HCT116 (cell line): ENCODE measurements at regions not wholly inside any gene's neighbourhood (a gene's known extent, or its start where the extent isn't known, plus 50 kb on each side); places are given as distances from the start of the nearest gene placed in this dataset.

Experiments used
- EZH2phosphoT487 ChIP-seq: fragments of 200-600 bp; IDR thresholded peaks from 2 replicates; pipeline ENCODE4 v1.6.1; 2018; ENCODE audit warnings: antibody characterized with exemption, borderline replicate concordance
- JUND ChIP-seq: IDR thresholded peaks from 2 replicates; pipeline ENCODE4 v1.6.1; 2012
- POLR2A ChIP-seq: IDR thresholded peaks from 2 replicates; pipeline ENCODE4 v1.7.0; 2011; ENCODE audit warnings: borderline replicate concordance; ENCODE audit not compliant: insufficient read depth, insufficient read length; ENCODE audit errors: extremely low read depth
- POLR2AphosphoS5 ChIP-seq: IDR thresholded peaks from 2 replicates; pipeline ENCODE4 v1.6.1; 2011; ENCODE audit warnings: mild to moderate bottlenecking, low read depth, low read length, moderate library complexity
- TF ChIP-seq, protein P1 (sequence below), 3 experiments: fragments of 200-600 bp in 1 of 3; sonication (generic) in 1 of 3; IDR thresholded peaks in 2 of 3; conservative IDR thresholded peaks in 1 of 3; 2 replicates each; pipeline ENCODE4 v1.5.1; 2012 to 2017; ENCODE audit warnings: low read depth in 2 of 3, low read length in 2 of 3, antibody characterized with exemption in 1 of 3, borderline replicate concordance in 1 of 3, control low read depth in 1 of 3, mild to moderate bottlenecking in 1 of 3, mixed read lengths in 1 of 3, mixed run types in 1 of 3, moderate library complexity in 1 of 3; ENCODE audit not compliant: insufficient read depth in 1 of 3
- TF ChIP-seq, protein P2 (sequence below): IDR thresholded peaks from 2 replicates; pipeline ENCODE4 v1.6.1; 2012
- TF ChIP-seq, protein P3 (sequence below): IDR thresholded peaks from 2 replicates; pipeline ENCODE4 v1.6.1; 2012; ENCODE audit warnings: low read depth

DNA sequence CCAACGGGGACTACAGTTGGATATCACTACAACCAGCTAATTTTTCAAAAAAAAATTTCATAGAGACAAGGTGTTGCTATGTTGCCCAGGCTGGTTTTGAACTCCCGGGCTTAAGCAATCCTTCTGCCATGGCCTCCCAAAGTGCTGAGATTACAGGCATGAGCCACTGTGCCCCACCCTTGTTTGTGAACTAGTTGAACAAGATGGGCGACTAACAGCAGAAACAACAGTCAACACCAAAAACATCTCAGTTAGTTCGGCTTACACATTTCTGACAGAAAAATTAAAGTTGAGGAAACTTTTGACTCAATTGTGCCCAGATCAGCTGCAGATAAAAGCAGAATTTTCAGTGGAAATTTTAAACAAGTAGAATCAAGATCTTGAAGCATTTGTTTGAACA lies 470.1 kb downstream of the TLE4 start:
- TF ChIP-seq, protein P1, sequence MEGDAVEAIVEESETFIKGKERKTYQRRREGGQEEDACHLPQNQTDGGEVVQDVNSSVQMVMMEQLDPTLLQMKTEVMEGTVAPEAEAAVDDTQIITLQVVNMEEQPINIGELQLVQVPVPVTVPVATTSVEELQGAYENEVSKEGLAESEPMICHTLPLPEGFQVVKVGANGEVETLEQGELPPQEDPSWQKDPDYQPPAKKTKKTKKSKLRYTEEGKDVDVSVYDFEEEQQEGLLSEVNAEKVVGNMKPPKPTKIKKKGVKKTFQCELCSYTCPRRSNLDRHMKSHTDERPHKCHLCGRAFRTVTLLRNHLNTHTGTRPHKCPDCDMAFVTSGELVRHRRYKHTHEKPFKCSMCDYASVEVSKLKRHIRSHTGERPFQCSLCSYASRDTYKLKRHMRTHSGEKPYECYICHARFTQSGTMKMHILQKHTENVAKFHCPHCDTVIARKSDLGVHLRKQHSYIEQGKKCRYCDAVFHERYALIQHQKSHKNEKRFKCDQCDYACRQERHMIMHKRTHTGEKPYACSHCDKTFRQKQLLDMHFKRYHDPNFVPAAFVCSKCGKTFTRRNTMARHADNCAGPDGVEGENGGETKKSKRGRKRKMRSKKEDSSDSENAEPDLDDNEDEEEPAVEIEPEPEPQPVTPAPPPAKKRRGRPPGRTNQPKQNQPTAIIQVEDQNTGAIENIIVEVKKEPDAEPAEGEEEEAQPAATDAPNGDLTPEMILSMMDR (IDR thresholded peaks at IDR 0.05 in 2 of 3, conservative IDR thresholded peaks at IDR 0.05 in 1 of 3; ENCODE audit: borderline replicate concordance in 1 of 3, insufficient read depth in 1 of 3, low read depth in 2 of 3, low read length in 2 of 3) = no peak
- TF ChIP-seq, protein P2, sequence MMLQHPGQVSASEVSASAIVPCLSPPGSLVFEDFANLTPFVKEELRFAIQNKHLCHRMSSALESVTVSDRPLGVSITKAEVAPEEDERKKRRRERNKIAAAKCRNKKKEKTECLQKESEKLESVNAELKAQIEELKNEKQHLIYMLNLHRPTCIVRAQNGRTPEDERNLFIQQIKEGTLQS = no peak
- TF ChIP-seq POLR2A = no peak
- TF ChIP-seq, protein P3, sequence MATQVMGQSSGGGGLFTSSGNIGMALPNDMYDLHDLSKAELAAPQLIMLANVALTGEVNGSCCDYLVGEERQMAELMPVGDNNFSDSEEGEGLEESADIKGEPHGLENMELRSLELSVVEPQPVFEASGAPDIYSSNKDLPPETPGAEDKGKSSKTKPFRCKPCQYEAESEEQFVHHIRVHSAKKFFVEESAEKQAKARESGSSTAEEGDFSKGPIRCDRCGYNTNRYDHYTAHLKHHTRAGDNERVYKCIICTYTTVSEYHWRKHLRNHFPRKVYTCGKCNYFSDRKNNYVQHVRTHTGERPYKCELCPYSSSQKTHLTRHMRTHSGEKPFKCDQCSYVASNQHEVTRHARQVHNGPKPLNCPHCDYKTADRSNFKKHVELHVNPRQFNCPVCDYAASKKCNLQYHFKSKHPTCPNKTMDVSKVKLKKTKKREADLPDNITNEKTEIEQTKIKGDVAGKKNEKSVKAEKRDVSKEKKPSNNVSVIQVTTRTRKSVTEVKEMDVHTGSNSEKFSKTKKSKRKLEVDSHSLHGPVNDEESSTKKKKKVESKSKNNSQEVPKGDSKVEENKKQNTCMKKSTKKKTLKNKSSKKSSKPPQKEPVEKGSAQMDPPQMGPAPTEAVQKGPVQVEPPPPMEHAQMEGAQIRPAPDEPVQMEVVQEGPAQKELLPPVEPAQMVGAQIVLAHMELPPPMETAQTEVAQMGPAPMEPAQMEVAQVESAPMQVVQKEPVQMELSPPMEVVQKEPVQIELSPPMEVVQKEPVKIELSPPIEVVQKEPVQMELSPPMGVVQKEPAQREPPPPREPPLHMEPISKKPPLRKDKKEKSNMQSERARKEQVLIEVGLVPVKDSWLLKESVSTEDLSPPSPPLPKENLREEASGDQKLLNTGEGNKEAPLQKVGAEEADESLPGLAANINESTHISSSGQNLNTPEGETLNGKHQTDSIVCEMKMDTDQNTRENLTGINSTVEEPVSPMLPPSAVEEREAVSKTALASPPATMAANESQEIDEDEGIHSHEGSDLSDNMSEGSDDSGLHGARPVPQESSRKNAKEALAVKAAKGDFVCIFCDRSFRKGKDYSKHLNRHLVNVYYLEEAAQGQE = no peak
- TF ChIP-seq POLR2AphosphoS5 = no peak
- no peak for TF ChIP-seq EZH2phosphoT487
- no peak for TF ChIP-seq JUND
